HG03432 (cell line): ENCODE measurements at regions not wholly inside any gene's neighbourhood (a gene's known extent, or its start where the extent isn't known, plus 50 kb on each side); places are given as distances from the start of the nearest gene placed in this dataset.

Source experiments
- ATAC-seq: cut with Tn5 transposase; IDR thresholded peaks from one replicate; pipeline ENCODE4 v1.9.1; 2021; ENCODE audit warnings: mild to moderate bottlenecking, moderate library complexity; ENCODE audit not compliant: unreplicated experiment

DNA sequence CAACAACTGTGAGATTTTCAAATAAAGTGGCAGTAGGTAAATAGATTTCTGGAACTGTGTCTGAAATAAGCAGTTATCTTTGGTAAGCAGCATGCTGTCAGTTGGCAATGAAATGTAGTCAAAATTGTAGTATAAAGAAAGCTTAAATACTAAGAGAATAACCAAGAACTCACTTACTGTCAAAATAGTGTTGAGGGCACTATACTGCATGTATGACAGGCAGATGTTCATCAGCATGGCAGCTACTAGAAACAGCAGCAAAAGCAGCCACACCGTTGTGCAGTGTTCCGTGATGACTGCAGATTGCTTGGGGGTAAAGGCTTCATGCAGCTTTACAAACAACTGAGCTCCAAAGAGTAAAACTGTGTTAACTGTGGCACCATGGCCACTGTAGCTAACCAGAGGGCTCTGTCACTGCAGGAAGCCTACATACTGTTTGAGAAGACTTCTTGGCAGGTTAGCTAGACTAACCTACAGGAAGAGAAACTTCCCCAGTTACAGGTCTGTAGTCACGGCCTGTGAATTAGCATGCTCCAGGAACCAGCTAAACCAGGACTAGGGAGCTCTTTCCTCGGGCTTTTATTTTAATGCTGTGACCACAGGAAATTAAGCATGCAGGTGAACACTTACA, 459.7 kb downstream of the TBL1XR1 start:
- no peak for ATAC-seq

DNA sequence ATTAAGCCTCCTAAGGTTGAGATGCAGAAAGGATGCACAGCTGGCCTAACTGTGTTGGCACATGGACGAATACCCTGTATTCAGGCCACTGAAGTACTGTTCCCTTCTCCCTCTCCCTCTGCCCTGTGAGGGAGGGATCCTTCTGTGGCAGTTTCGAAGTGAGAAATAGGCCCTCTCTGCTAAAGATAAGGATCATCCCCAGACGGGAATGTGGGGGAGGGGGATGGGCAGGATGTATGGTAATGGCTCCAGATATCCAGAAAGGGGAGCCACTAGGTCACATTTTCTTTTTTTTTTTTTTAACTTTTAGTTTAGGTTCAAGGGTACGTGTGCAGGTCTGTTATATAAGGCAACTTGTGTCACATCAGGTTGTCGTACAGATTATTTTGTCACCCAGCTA, 463.1 kb downstream of the TBL1XR1 start:
- no peak for ATAC-seq

DNA sequence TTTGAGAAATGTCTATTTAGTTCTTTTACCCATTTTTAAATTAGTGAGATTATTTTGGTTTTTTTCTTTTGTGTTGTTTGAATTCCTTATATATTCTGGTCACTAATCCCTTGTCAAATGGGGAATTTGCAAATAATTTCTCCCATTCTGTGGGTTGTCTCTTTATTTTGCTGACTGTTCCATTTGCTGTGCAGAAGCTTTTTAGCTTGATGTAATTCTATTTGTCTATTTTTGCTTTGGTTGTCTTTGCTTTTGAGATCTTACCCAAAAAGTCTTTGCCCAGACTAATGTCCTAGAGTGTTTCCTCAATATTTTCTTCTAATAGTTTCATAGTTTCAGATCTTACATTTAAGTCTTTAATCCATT, 472.9 kb downstream of the TBL1XR1 start:
- ATAC-seq: no peak

DNA sequence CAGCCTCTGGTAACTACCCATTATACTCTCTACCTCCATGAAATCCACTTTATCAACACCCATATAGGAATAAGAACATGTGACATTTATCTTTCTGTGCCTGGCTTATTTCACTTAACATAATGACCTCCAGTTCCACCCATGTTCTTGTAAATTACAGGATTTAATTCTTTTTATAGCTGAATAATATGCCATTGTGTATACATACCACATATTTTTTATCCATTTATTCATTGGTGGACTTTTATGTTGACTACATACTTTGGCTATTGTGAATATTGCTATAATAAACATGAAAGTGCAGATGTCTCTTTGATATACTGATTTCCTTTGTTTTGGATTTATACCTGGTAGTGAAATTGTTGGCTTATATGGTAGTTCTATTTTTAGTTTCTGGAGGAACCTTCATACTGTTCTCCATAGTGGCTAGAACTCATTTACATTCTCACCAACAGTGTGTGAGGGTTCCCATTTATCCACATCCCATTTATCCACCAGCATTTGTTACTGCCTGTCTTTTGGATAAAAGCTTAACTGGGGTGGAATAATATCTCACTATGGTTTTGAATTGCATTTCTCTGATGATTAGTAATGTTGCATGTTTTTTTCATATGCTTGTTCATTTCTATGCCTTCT, 473.4 kb downstream of the TBL1XR1 start:
- no peak for ATAC-seq

DNA sequence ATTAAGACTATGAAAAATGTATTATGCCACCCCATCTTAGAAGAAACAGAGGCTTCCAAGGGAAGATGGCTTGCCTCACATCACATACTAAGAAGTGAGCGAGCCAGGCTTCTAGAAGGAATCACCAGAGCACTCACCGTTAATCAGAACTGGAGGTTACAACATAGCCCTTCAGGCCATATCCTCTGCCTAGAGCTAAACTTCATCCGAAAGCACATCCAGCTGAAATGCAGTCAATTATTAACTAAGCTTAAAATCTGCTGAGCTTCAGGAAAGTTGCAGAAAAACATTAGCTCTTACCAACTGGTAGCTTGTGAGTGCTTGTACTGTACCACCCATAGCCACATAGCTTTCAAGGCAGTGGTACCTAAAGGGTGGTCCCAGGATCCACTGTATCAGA, 483.2 kb downstream of the TBL1XR1 start:
- ATAC-seq: no peak

DNA sequence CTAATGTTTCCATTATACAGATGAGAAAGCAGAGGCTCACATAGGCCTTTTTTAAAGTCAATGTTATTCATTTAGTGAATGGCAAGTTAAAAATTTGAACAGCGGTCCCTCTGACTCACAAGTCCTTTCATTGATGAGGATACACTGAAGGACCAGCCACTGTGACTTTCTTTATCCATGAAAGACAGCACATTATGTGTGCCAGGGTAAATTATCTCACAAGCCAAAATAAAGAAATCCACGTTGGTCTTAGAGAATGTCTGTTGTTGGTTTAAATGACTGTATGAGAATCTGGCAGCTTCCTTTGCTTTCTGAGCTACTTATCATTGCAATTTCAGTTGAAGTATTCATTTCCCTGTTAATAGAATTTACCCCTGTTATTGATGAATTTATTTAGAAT, 485.1 kb downstream of the TBL1XR1 start:
- ATAC-seq: no peak

DNA sequence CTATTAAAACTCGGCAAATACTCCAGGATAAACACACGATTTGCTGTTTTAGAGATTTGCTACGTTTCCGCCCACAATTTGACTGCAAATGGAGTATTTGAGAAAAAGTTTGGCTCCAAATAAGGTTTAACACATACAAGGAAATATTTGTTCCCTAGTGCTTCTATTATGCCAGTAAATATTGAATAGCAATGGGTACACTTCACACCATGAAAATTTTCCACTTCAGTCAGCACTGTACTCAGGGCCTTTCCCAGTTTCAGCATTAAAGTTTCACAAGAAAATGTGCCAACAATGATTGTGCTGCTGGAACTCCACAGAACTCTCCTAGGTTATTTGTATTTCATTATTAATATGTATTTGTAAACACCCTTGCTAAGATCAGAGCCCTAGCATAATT, 498.0 kb downstream of the TBL1XR1 start:
- no peak for ATAC-seq

DNA sequence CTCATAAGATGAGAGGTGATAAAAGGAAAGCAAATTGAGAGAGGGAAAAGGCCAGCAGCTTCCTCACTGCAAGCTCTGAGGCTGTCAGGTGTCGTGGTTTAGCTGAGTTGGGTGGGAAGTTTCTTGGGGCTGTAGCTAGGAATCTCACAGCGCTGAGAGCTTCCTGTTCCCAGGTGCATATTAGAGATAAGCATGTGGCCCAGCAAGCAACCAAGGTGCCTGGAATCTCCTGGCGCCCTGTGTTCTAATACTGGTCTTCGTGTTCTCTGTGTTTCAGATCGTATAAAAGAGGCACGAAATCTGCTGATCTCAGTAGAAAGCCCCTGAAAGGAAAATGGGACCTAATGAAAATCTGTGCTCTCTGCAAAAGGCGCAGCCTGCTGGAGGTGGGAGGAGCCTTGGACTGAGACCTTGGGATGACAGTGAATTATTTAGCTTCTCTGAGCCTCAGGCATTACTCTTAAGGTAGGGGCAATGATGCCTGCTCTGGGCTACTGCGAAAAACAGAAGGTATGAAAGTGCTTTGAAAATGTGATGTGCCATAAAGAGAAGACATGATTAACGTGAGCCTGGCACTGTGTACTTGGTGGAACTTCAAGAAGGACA, 499.9 kb downstream of the TBL1XR1 start:
- ATAC-seq: no peak

DNA sequence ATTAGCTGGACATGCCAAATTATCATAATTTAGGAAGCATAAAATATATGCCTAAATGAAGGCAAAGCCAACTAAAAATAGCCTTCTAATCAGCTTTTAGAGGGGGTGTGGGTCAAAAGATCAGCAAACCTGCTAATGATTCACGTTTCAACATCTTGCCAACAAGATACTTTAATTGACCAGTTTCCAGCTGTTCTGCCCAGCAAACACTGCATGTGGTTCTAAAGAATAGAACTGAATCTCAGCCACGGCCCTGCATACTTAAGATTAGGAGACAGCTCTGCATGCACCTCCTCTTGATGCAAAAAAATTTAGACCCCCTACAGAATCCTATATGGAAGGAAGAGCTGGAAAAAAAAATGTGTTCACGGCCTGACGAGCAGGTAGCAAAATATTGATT, 500.5 kb downstream of the TBL1XR1 start:
- no peak for ATAC-seq

DNA sequence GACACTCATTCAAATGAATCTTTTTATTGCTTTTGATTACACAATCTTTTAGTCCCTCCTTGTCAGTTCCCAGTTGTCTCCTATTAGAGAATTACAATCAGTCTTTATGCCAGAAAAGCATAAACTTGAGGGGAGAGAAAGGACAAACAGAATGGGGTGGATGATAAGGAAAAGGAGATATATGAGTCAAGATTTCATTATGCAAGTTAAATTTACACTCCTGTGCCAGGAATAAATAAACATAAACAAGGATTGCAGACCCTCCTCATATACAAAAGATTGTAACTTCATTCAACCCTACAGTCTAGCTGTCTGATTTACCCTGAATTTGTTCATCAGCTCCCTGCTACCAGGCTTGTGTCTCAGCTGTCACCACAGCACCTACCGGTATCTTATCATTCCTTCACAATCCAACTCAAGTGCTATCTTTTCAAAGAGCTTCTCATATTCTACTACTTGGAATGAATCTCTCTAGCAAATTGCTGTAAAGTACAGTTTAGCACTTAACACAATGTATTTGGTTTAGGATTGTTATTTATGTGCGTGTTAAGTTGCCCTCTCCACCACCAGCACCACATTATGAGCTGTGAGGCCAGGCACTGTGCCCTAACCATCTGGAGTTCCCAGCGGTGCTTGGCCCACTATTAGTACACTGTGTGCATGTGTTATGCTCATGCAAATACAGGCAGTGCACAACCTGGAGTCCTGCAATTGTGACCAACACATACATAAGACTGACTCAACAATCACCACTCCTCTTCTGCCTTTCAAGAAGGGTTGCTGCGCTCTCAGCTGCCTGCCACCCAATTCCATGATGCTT, 504.1 kb downstream of the TBL1XR1 start:
- ATAC-seq: no peak

DNA sequence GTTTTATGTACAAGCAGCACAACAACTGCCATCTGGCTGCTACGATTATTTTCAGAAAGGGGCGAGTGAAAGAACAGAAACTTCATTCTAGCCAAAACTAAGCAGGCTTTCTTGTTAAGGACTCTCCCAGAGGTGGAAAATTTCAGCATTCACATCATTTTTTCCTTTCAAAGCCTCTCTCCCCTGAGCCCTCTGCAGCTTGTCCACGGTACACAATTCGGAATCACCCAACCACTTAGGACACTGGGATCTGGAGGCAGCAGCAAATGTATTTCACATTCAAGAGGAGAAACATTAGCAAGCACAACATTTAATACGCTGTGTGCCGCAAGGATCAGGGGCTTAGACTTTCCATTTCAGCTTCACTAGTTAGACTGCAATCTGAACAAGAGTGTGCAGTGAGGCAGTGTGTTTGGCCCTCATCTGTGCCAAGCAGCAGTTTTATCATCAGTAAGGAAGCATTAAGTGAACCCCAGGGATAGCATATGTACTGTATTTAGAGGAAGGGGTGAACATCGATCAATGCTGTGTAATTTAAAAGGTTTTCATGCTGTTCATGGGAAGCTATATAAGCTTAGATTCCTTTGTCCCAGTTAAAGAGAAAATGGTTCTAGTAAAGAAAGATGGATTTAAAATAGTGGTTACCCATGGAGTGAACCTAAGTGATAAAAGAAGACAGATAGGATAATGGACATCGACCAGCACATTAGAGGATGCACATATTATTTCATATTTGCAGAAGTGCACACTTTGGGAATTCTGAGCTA, 504.9 kb downstream of the TBL1XR1 start:
- ATAC-seq: no peak

DNA sequence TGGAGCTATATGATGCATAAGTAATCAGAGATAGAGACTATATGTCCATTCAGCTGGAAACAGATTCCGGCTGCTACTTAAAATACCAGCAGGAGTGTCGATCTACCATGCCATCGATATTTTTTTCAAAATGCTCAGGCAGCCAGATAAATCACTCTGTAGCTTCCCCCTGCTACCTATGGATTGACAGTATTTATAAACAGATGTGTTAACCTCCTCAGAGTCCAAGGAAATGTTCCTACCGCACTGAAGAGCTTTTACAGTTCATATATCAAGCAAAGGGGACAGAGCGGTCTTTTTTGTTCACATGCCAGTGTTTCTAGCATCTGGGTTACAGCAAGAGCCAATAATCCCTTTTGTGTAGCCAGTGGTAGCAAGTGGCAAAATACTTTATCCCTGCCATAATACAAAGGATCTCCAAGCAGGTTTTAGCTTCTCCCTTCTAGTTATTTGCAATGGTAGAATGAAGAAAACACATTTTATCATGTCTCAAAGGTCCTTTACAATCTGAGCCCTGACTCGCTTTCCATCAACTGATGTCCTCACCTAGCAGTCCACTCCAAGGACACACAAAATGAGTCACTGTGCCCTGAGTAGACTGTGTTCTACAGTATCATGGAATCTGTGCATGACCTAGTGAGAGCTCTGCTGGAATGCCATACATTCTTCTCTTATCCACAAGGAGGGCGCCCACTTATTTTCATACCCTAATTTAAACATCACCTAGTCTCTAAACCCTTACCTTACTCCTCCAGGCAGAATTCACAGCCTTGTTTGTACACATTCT, 507.0 kb downstream of the TBL1XR1 start:
- no peak for ATAC-seq

DNA sequence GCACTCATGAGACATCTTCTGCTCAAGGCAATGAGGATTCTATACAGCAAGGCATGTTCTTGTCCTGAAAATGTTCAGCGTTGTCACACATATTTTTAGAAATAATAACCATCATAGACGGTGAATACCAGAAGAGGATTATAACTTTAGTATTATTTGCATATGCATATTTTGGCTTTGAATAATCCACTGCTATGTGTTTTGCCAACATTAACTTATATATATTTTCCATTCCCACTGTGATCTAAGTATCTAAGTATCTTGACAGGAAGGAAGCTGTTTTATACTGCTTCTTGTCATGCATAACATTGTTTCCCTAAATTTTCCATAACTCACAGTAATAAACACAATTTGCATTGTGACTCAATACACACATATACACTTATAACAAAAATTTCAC, 509.5 kb downstream of the TBL1XR1 start:
- ATAC-seq: no peak

DNA sequence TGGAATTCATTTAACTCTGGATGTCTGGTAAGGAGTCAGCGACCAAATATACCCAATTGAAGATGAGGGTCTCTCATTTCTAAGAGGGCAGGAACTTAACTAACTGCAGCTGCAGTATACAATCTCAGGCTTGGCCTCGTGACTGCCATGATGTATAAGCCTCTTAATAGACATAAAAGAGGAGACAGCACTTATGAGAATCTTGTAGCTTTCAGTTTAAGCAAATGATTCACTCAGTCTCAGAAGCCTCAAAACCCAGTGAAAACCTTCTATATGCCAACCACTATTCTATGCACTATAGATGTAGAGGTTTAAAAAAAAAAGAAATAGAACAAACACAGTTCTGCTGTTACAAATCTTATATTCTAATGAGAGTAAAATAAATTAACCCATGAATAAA, 513.9 kb downstream of the TBL1XR1 start:
- no peak for ATAC-seq

DNA sequence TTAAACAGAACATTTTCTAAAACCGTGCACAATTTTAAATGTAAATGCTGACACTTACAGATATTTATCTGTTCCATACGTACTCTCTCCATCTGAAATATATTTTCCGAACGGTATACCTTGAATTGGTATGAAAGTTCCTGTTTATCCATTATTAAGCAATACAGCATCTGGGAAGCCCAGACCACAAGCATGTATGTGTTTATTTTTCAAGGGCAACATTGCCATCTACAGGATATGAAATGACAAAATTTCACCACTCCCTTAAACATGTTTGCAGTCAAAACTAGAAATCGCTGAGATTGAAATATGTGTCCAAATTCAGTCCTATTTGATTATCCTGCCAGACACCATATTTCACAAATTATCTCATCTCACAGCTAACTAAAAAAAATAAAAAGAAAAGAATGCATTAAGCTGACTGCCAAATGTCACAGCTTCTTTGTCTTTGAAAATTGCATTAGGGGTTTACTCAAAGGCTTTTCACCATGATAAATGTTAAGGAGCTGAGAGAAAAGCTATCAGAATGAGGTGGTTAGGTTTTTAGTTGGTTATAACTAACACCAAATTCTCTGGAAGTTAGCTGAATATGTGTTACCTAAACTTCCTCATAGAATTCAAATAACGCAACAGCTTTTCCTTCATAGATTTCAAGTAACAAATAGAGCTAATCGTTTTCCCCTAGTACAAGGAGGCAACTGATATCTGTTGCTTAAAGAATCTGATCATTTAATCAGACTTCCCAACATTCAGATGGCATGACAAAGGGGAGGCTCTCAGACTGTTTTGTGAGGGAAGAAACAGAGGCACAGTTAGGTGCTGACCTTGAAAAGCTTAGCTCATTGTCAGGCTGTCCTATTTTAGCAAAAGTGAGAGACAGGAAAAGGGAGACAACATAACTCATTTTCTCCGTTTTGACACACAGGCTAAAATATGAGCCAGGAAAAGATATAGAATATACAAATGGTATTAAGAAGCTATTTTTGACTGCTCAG, 533.1 kb downstream of the TBL1XR1 start:
- peak; percentile 36 for ATAC-seq

DNA sequence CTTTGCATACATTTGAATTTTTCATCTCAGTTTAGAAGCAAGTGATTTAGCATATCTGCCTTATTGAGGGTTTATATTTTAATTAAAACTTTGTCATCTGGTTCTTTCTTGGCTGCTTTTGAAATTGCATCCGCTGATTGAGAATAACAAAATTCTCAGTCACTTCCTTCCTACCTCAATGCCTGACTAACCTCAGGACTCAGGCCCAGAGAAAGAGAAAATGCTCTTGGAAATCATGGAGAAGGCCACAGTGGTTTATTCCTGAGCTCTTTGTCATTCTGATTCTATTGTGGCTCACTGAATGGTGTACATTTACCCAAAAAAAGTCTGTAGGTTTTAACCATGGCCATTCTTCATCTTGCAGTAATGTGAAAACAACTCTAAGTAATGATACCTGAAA, 533.9 kb downstream of the TBL1XR1 start:
- no peak for ATAC-seq

DNA sequence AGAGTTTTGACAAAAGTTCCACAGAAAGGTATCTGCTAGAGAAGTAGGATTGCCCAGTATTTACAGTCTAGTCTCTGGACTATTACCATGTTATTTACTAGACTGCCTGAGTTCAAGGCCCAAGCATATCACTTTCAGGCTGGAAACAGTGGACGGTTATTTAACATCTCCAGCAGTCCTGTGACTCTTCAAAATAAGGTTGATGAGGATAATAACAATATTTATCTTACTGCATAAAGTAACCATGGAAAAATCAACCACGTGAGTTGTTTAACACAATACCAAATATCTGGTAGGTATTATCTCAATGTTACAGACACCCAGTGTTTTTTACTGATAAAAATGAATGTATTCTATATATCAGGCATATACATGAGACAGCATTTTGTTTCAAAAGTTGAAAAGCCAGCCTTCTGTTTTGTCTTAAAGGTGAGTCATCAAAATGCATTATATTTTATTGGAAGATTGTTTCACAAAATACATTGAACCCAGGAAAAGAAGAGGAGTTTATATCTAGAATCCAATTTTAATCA, 535.8 kb downstream of the TBL1XR1 start:
- ATAC-seq: no peak

DNA sequence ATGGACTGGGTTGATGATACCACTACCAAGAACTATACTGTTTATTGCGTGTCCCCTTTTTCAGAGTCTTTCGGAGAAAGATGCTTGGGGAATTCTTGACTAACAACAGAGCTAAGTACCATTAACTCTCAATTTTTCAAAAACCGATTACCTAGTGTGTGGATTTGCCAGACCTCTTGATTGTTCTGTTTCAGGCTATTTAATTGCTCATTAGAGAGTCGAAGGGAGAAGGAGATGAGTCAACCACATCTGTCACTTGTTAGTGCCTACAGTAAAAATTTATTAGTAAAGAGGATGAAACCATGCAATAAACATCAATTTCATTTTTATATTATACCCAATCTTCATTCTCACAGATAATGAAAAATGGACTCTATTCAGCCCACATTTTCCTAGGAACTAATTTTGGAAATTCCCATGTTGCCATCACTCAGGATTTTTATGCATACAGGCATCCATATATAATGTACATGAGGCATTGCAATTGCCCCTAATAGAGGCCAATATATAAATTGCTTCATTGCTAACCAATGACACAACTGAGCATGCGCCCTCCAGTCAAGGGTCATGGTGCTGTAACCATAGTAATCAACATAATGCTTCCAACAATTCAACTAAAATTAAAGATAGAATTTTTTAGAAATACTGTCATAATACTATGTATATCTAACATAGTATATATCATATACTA, 541.7 kb downstream of the TBL1XR1 start:
- ATAC-seq: no peak
